ENCODE measurements at regions not wholly inside any gene's neighbourhood (a gene's known extent, or its start where the extent isn't known, plus 50 kb on each side); places are given as distances from the start of the nearest gene placed in this dataset.

GRCh38 chr12:92215358-92215757 lies 69.7 kb upstream of the BTG1 start:
- no peak for TF ChIP-seq ZNF449 (tag by site-specific recombination; IDR thresholded peaks at IDR 0.05)
- no peak for TF ChIP-seq CTCF (tag by site-specific recombination; IDR thresholded peaks at IDR 0.05)
- TF ChIP-seq ZNF768 (tag by site-specific recombination; IDR thresholded peaks at IDR 0.05), result no peak
- no peak for TF ChIP-seq ZBTB49 (tag by site-specific recombination; IDR thresholded peaks at IDR 0.05; ENCODE audit: low read depth)
- TF ChIP-seq, protein P1, sequence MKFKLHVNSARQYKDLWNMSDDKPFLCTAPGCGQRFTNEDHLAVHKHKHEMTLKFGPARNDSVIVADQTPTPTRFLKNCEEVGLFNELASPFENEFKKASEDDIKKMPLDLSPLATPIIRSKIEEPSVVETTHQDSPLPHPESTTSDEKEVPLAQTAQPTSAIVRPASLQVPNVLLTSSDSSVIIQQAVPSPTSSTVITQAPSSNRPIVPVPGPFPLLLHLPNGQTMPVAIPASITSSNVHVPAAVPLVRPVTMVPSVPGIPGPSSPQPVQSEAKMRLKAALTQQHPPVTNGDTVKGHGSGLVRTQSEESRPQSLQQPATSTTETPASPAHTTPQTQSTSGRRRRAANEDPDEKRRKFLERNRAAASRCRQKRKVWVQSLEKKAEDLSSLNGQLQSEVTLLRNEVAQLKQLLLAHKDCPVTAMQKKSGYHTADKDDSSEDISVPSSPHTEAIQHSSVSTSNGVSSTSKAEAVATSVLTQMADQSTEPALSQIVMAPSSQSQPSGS (tag by site-specific recombination; IDR thresholded peaks at IDR 0.05; ENCODE audit: low read depth), result no peak
- no peak for TF ChIP-seq MZF1 (tag by site-specific recombination; IDR thresholded peaks at IDR 0.05; ENCODE audit: borderline replicate concordance)
